ENCODE measurements at regions not wholly inside any gene's neighbourhood (a gene's known extent, or its start where the extent isn't known, plus 50 kb on each side); places are given as distances from the start of the nearest gene placed in this dataset.

DNA sequence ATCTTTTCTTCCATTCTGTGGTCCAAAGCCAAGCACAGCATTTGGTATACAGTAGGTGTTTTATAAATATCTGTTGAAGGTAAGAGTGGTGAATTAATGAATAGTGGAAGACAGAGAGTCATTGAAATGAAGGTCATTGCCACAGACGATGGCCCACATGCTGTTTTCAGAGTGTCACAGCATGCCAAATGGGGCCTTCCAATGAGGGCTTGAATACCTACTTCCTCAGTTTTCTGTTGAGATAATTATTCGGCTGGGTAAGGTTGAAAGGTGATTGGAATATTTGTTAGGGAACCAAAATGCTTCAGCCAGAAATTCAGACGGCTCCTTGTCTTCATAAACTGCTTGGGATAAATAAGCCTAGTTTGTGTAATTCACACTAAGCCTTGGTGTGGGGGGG, 205.3 kb upstream of the TBL1XR1 start:
- Histone ChIP-seq H3K4me1 (replicated peaks in 1 of 4; ENCODE audit: control insufficient read depth in 3 of 4, insufficient read depth in 4 of 4, low read length in 3 of 4) (no peaks in the 10 kb centered on the region), H3K27ac (ENCODE audit: low read depth, low read length) (no peak overlapping the region), H2BK20ac (ENCODE audit: low read length) (no peak overlapping the region), H3K23me2 (ENCODE audit: low read depth, low read length) (no peaks in the 10 kb centered on the region), H3K9me3 (ENCODE audit: insufficient read depth in 2 of 2, low read depth in 1 of 2, low read length in 1 of 2) (no peaks in the 10 kb centered on the region), H4K91ac (replicated peaks; ENCODE audit: insufficient read length, low read length) (no peak overlapping the region), H4K20me1 (replicated peaks in 1 of 2; ENCODE audit: control insufficient read depth in 1 of 2, insufficient read depth in 2 of 2, low read length in 2 of 2) (no peaks in the 10 kb centered on the region), H4K8ac (ENCODE audit: extremely low read depth, insufficient read depth, low read length) (no peak overlapping the region), H2AFZ (ENCODE audit: low read length) (no peak overlapping the region), H3K9ac (replicated peaks in 1 of 4; ENCODE audit: extremely low read depth in 1 of 4, low read depth in 3 of 4, low read length in 3 of 4) (no peak overlapping the region), H2BK15ac (ENCODE audit: low read length) (no peak overlapping the region), H2BK5ac (ENCODE audit: low read depth, low read length) (no peak overlapping the region), H3K36me3 (ENCODE audit: control insufficient read depth in 2 of 4, insufficient read depth in 4 of 4, low read length in 3 of 4) (no peaks in the 10 kb centered on the region), H3K18ac (ENCODE audit: extremely low read depth, low read length) (no peak overlapping the region), H3K56ac (replicated peaks; ENCODE audit: insufficient read length, low read depth, low read length) (no peak overlapping the region), H4K5ac (ENCODE audit: insufficient read length, low read depth, low read length) (no peak overlapping the region), H3K4me2 (ENCODE audit: insufficient read depth in 1 of 2, low read depth in 2 of 2, low read length in 2 of 2) (no peak overlapping the region), H3K79me1 (ENCODE audit: low read depth, low read length) (no peaks in the 10 kb centered on the region), H3K14ac (ENCODE audit: insufficient read length) (no peak overlapping the region), H3K79me2 (ENCODE audit: control insufficient read depth in 1 of 2, insufficient read depth in 2 of 2, low read length in 2 of 2) (no peaks in the 10 kb centered on the region), H3K23ac (ENCODE audit: insufficient read length) (no peak overlapping the region), H2BK12ac (ENCODE audit: low read depth, low read length) (no peak overlapping the region), H3K27me3 (replicated peaks in 1 of 4; ENCODE audit: control insufficient read depth in 3 of 4, extremely low read depth in 1 of 4, insufficient read depth in 3 of 4, low read length in 3 of 4) (no peaks in the 10 kb centered on the region), H3K4ac (replicated peaks; ENCODE audit: insufficient read length, low read depth, low read length) (no peak overlapping the region), H2BK120ac (replicated peaks; ENCODE audit: low read depth, low read length) (no peak overlapping the region), H2AK5ac (ENCODE audit: low read depth, low read length) (no peak overlapping the region), H3K4me3 (ENCODE audit: extremely low read depth in 1 of 4, insufficient read depth in 2 of 4, low read depth in 3 of 4, low read length in 4 of 4) (no peak overlapping the region)
- no peak for DNase-seq (ENCODE audit: low read depth in 1 of 2, low spot score in 2 of 2)
- TF ChIP-seq BCL11A (IDR thresholded peaks at IDR 0.05; ENCODE audit: low read depth in 2 of 2, low read length in 2 of 2), result no peak
- TF ChIP-seq EZH2 (IDR thresholded peaks at IDR 0.05; ENCODE audit: low read depth, low read length, severe bottlenecking), result no peak
- peak; percentile 62 for TF ChIP-seq NANOG (IDR thresholded peaks at IDR 0.05; ENCODE audit: insufficient read depth, low read depth, low read length, poor library complexity, severe bottlenecking)
- CTCF ChIA-PET (ENCODE audit: partially characterized antibody), result no interaction called here
- WGBS, 2 experiments (ENCODE audit: extremely low coverage in 1 of 2, insufficient coverage in 1 of 2, insufficient read length in 1 of 2, insufficient replicate concordance in 2 of 2, low coverage in 1 of 2, low lambda C conversion rate in 2 of 2, missing lambda C conversion rate in 1 of 2), result 70% methylated on average over 3 of the region's 3 CpGs; no CpG with 5 or more reads in 1 of the 2 experiments
- POLR2A ChIA-PET (ENCODE audit: partially characterized antibody), result no interaction called here
- no peak for FAIRE-seq
